Caco-2 (cell line): ENCODE measurements at regions not wholly inside any gene's neighbourhood (a gene's known extent, or its start where the extent isn't known, plus 50 kb on each side); places are given as distances from the start of the nearest gene placed in this dataset.

Experiments
- BruUV-seq: library from RNA; stranded (reverse); fragments of 400-500 nt; replicated peaks from 2 replicates; lab custom pipeline; 2021; lab: Mats Ljungman, UMichigan
- CTCF ChIA-PET: fragments of 300-600 bp; sonication (Branson Sonifier 250); formaldehyde crosslinking; loops from one replicate; lab custom pipeline; 2022; ENCODE audit warnings: antibody characterized with exemption; lab: Charles Lee
- POLR2A ChIA-PET: fragments of 300-600 bp; sonication (Branson Sonifier 250); formaldehyde crosslinking; loops from one replicate; lab custom pipeline; 2022; ENCODE audit warnings: antibody characterized with exemption; lab: Charles Lee
- DNase-seq, 2 experiments: peaks; one replicate each; pipeline versions ENCODE4 v3.0.0 to v3.0.0-alpha.2; 2020 to 2022
- H3K27me3 ChIP-seq: replicated peaks from 2 replicates; pipeline ENCODE4 v1.6.0; 2011; ENCODE audit warnings: low read length; ENCODE audit not compliant: control insufficient read depth, insufficient read depth
- H3K36me3 ChIP-seq: 2 replicates; pipeline ENCODE4 v1.5.1; 2011; ENCODE audit warnings: low read length; ENCODE audit not compliant: control insufficient read depth, insufficient read depth
- H3K4me1 ChIP-seq: fragments of 250-450 bp; sonication (Bioruptor Pico); 2 replicates; pipeline ENCODE4 v1.5.1; 2020; ENCODE audit warnings: mild to moderate bottlenecking
- H3K4me3 ChIP-seq: 2 replicates; pipeline ENCODE4 v1.5.1; 2011; ENCODE audit warnings: low read depth, mild to moderate bottlenecking, control low read depth, low read length
- H3K9me3 ChIP-seq: fragments of 250-450 bp; sonication (Bioruptor Pico); 2 replicates; pipeline ENCODE4 v1.5.1; 2020; ENCODE audit warnings: mild to moderate bottlenecking, moderate library complexity
- H3K27ac Mint-ChIP-seq: one replicate; pipeline ENCODE4 v1.8.0; 2022; ENCODE audit warnings: mixed read lengths; ENCODE audit not compliant: unreplicated experiment
- H3K27me3 Mint-ChIP-seq: one replicate; pipeline ENCODE4 v1.8.0; 2022; ENCODE audit warnings: mixed read lengths; ENCODE audit not compliant: insufficient read depth, unreplicated experiment
- H3K36me3 Mint-ChIP-seq: one replicate; pipeline ENCODE4 v1.8.0; 2022; ENCODE audit warnings: mild to moderate bottlenecking, mixed read lengths; ENCODE audit not compliant: insufficient read depth, unreplicated experiment
- H3K4me1 Mint-ChIP-seq: one replicate; pipeline ENCODE4 v1.8.0; 2022; ENCODE audit warnings: low read depth, mixed read lengths; ENCODE audit not compliant: unreplicated experiment
- H3K4me3 Mint-ChIP-seq: one replicate; pipeline ENCODE4 v1.8.0; 2022; ENCODE audit warnings: mild to moderate bottlenecking, moderate library complexity, mixed read lengths; ENCODE audit not compliant: unreplicated experiment
- H3K9me3 Mint-ChIP-seq: one replicate; pipeline ENCODE4 v1.8.0; 2022; ENCODE audit warnings: mixed read lengths; ENCODE audit not compliant: unreplicated experiment
- CTCF ChIP-seq, 2 experiments: fragments of 200-600 bp in 1 of 2; IDR thresholded peaks; 1 replicate in 1 of 2; 2 replicates in 1 of 2; pipeline versions ENCODE4 v1.5.1 to v1.8.0; 2011 to 2022; ENCODE audit warnings: antibody characterized with exemption in 1 of 2, control low read depth in 1 of 2, inconsistent platforms in 1 of 2, low read depth in 1 of 2, low read length in 1 of 2, mild to moderate bottlenecking in 1 of 2, moderate library complexity in 1 of 2; ENCODE audit not compliant: insufficient read depth in 1 of 2, severe bottlenecking in 1 of 2, unreplicated experiment in 1 of 2
- intact Hi-C: fragments of 100-400 bp; cut with micrococcal nuclease; formaldehyde crosslinking; loops from one replicate; pipeline ENCODE4 v1.10.0; 2022; ENCODE audit not compliant: unreplicated experiment

GRCh38 chr2:144242311-144242710 lies 277.6 kb downstream of the ZEB2 start:
- no peaks in the 10 kb centered on the region for H3K27me3 Mint-ChIP-seq
- H3K4me1 Mint-ChIP-seq: peaks cover 7% of the 10 kb centered on the region
- no peak overlapping the region for H3K4me3 Mint-ChIP-seq
- Histone ChIP-seq H3K36me3 (no peaks in the 10 kb centered on the region), H3K4me3 (no peak overlapping the region), H3K27me3 (no peaks in the 10 kb centered on the region), H3K4me1 (no peaks in the 10 kb centered on the region), H3K9me3 (no peaks in the 10 kb centered on the region)
- no peak for TF ChIP-seq CTCF (IDR thresholded peaks at IDR 0.05; ENCODE audit: insufficient read depth in 1 of 2, low read depth in 1 of 2, low read length in 1 of 2, severe bottlenecking in 1 of 2, unreplicated experiment in 1 of 2)
- no peak for DNase-seq
- H3K36me3 Mint-ChIP-seq: no peaks in the 10 kb centered on the region
- POLR2A ChIA-PET: no interaction called here
- no peak overlapping the region for H3K27ac Mint-ChIP-seq
- intact Hi-C loops: no loop called here
- H3K9me3 Mint-ChIP-seq: no peaks in the 10 kb centered on the region
- CTCF ChIA-PET: no interaction called here
- no TSS peak for BruUV-seq

- H3K4me1 ChIP-seq: no peaks in the 10 kb centered on the region
- CTCF ChIA-PET: no interaction called here
Measured at GRCh38 chr2:144241801-144242200, 278.1 kb downstream of the ZEB2 start.

GRCh38 chr2:144240656-144241339 lies 279.1 kb downstream of the ZEB2 start:
- Histone ChIP-seq H3K9me3 (no peaks in the 10 kb centered on the region), H3K27me3 (no peaks in the 10 kb centered on the region), H3K36me3 (no peaks in the 10 kb centered on the region), H3K4me3 (no peak overlapping the region), H3K4me1 (no peaks in the 10 kb centered on the region)
- peak in 1 of 2 experiments; percentile 1 for DNase-seq
- POLR2A ChIA-PET: no interaction called here
- CTCF ChIA-PET: no interaction called here
- BruUV-seq: no TSS peak
- Mint-ChIP-seq H3K36me3 (no peaks in the 10 kb centered on the region), H3K27me3 (no peaks in the 10 kb centered on the region), H3K4me1 (peaks cover 7% of the 10 kb centered on the region), H3K4me3 (no peak overlapping the region), H3K9me3 (no peaks in the 10 kb centered on the region), H3K27ac (no peak overlapping the region)
- intact Hi-C loops: no loop called here
- no peak for TF ChIP-seq CTCF (IDR thresholded peaks at IDR 0.05; ENCODE audit: insufficient read depth in 1 of 2, low read depth in 1 of 2, low read length in 1 of 2, severe bottlenecking in 1 of 2, unreplicated experiment in 1 of 2)

More at GRCh38 chr2:144241801-144242200, 278.1 kb downstream of the ZEB2 start:
- Histone ChIP-seq H3K4me3 (no peak overlapping the region), H3K9me3 (no peaks in the 10 kb centered on the region), H3K36me3 (no peaks in the 10 kb centered on the region), H3K27me3 (no peaks in the 10 kb centered on the region)
- intact Hi-C loops: no loop called here
- DNase-seq: no peak
- Mint-ChIP-seq H3K27me3 (no peaks in the 10 kb centered on the region), H3K36me3 (no peaks in the 10 kb centered on the region), H3K9me3 (no peaks in the 10 kb centered on the region), H3K4me1 (peaks cover 7% of the 10 kb centered on the region), H3K4me3 (no peak overlapping the region), H3K27ac (no peak overlapping the region)
- POLR2A ChIA-PET: no interaction called here
- BruUV-seq: no TSS peak
- no peak for TF ChIP-seq CTCF (IDR thresholded peaks at IDR 0.05; ENCODE audit: insufficient read depth in 1 of 2, low read depth in 1 of 2, low read length in 1 of 2, severe bottlenecking in 1 of 2, unreplicated experiment in 1 of 2)
